Retinal pigment epithelial cell (primary cell): ENCODE measurements at regions not wholly inside any gene's neighbourhood (a gene's known extent, or its start where the extent isn't known, plus 50 kb on each side); places are given as distances from the start of the nearest gene placed in this dataset.

ENCODE experiments used
- DNase-seq: peaks from one replicate; pipeline ENCODE4 v3.0.0-alpha.2; 2010; ENCODE audit warnings: low read depth
- H3K4me3 ChIP-seq: 2 replicates; pipeline ENCODE4 v1.5.1; 2011; ENCODE audit warnings: mild to moderate bottlenecking, low read length, control low read depth, moderate library complexity
- CTCF ChIP-seq: conservative IDR thresholded peaks from 2 replicates; pipeline ENCODE4 v1.5.1; 2011; ENCODE audit warnings: low read depth, low read length, control low read depth, inconsistent platforms

GRCh38 chr21:36646645-36647044 is 52.3 kb upstream of the SIM2 start:
- no peak overlapping the region for H3K4me3 ChIP-seq
- TF ChIP-seq CTCF = no peak
- DNase-seq = no peak

GRCh38 chr21:36647279-36648093 is 51.4 kb upstream of the SIM2 start:
- no peak for TF ChIP-seq CTCF
- H3K4me3 ChIP-seq = no peak overlapping the region
- peak; percentile 44 for DNase-seq
